Kidney (tissue), 13 donors: ENCODE measurements at regions not wholly inside any gene's neighbourhood (a gene's known extent, or its start where the extent isn't known, plus 50 kb on each side); places are given as distances from the start of the nearest gene placed in this dataset.

Experiments
- DNase-seq, 5 donors: peaks; one replicate each; pipeline ENCODE4 v3.0.0-alpha.2; 2013 to 2020
- FAIRE-seq: peaks from 2 replicates; lab custom pipeline; 2012; peaks lifted over from hg19 to GRCh38; lab: Jason Lieb, UNC
- H3K27ac ChIP-seq, 2 donors: one replicate each; pipeline ENCODE4 v1.7.0; 2013; ENCODE audit warnings: low read depth in 2 of 2, low read length in 2 of 2, inconsistent platforms in 1 of 2
- H3K27me3 ChIP-seq: one replicate; pipeline ENCODE4 v1.7.1; 2013; ENCODE audit warnings: low read length, inconsistent platforms; ENCODE audit not compliant: control insufficient read depth, insufficient read depth
- H3K36me3 ChIP-seq, 3 donors: one replicate each; pipeline versions ENCODE4 v1.7.0 to v1.7.1; 2013; ENCODE audit warnings: low read length in 3 of 3, control low read depth in 1 of 3, inconsistent platforms in 1 of 3; ENCODE audit not compliant: insufficient read depth in 3 of 3, control insufficient read depth in 2 of 3
- H3K4me1 ChIP-seq, 3 donors: one replicate each; pipeline versions ENCODE4 v1.7.0 to v1.7.1; 2013; ENCODE audit warnings: low read length in 3 of 3, inconsistent platforms in 1 of 3, low read depth in 1 of 3; ENCODE audit not compliant: control insufficient read depth in 2 of 3, insufficient read depth in 2 of 3
- H3K4me3 ChIP-seq, 3 donors: one replicate each; pipeline versions ENCODE4 v1.7.0 to v1.8.1; 2013; ENCODE audit warnings: low read length in 3 of 3, control low read depth in 1 of 3, inconsistent platforms in 1 of 3
- H3K9ac ChIP-seq, 3 donors: one replicate each; pipeline versions ENCODE4 v1.7.0 to v1.7.1; 2013; ENCODE audit warnings: low read length in 3 of 3, control low read depth in 1 of 3, inconsistent platforms in 1 of 3
- H3K9me3 ChIP-seq, 3 donors: one replicate each; pipeline versions ENCODE4 v1.7.0 to v1.7.1; 2013; ENCODE audit warnings: low read length in 3 of 3, control low read depth in 1 of 3, inconsistent platforms in 1 of 3; ENCODE audit not compliant: control insufficient read depth in 2 of 3, insufficient read depth in 1 of 3
- CTCF ChIP-seq: IDR thresholded peaks from 3 replicates; pipeline ENCODE4 v1.5.1; 2012; ENCODE audit warnings: mild to moderate bottlenecking, moderate library complexity, borderline replicate concordance; ENCODE audit not compliant: insufficient read depth; ENCODE audit errors: extremely low read depth
- intact Hi-C: fragments of 100-400 bp; cut with DNase I; formaldehyde crosslinking; loops from one replicate; pipeline ENCODE4 v1.11.1; 2022
- donor health status: control.
- donor health status: control.
- donor health status: control.
- donor health status: control.
- donor health status: control.
- donor health status: DM: yes; HTN: yes; CAD: no.
- donor health status: Normal renal cell carcinoma (clear cell type).

GRCh38 chr1:214898161-214898560 lies 184.4 kb upstream of the KCNK2 start:
- FAIRE-seq (no peak), DNase-seq (no peak)
- no peak overlapping the region for H3K9ac ChIP-seq
- H3K4me3 ChIP-seq = no peak overlapping the region
- no peaks in the 10 kb centered on the region for H3K4me1 ChIP-seq
- H3K27ac ChIP-seq = no peak overlapping the region
- H3K9me3 ChIP-seq = no peaks in the 10 kb centered on the region
- H3K27me3 ChIP-seq = no peaks in the 10 kb centered on the region
- no peaks in the 10 kb centered on the region for H3K36me3 ChIP-seq
- intact Hi-C loops = no loop called here
- TF ChIP-seq CTCF = no peak

GRCh38 chr1:214898718-214899117 lies 183.8 kb upstream of the KCNK2 start:
- H3K4me1 ChIP-seq = no peaks in the 10 kb centered on the region
- H3K9me3 ChIP-seq = no peaks in the 10 kb centered on the region
- H3K36me3 ChIP-seq = no peaks in the 10 kb centered on the region
- H3K4me3 ChIP-seq = no peak overlapping the region
- FAIRE-seq = no peak
- no peak for TF ChIP-seq CTCF
- no peak for DNase-seq
- no peaks in the 10 kb centered on the region for H3K27me3 ChIP-seq
- H3K27ac ChIP-seq = no peak overlapping the region
- intact Hi-C loops = no loop called here
- no peak overlapping the region for H3K9ac ChIP-seq

- H3K4me1 ChIP-seq = no peaks in the 10 kb centered on the region
- no peak for TF ChIP-seq CTCF
- FAIRE-seq (no peak), DNase-seq (no peak)
- no peaks in the 10 kb centered on the region for H3K36me3 ChIP-seq
- H3K27ac ChIP-seq = no peak overlapping the region
- intact Hi-C loops = no loop called here
- no peaks in the 10 kb centered on the region for H3K27me3 ChIP-seq
- no peak overlapping the region for H3K4me3 ChIP-seq
- no peaks in the 10 kb centered on the region for H3K9me3 ChIP-seq
- no peak overlapping the region for H3K9ac ChIP-seq
These were observed 182.6 kb upstream of the KCNK2 start for GRCh38 chr1:214899908-214900460.

GRCh38 chr1:214900590-214900989 lies 181.9 kb upstream of the KCNK2 start:
- Histone ChIP-seq H3K4me3 (no peak overlapping the region), H3K9ac (no peak overlapping the region), H3K27ac (no peak overlapping the region), H3K36me3 (no peaks in the 10 kb centered on the region), H3K9me3 (no peaks in the 10 kb centered on the region), H3K4me1 (no peaks in the 10 kb centered on the region), H3K27me3 (no peaks in the 10 kb centered on the region)
- intact Hi-C loops = no loop called here
- FAIRE-seq (no peak), DNase-seq (no peak)
- no peak for TF ChIP-seq CTCF
